GM12878 (cell line): ENCODE measurements at regions not wholly inside any gene's neighbourhood (a gene's known extent, or its start where the extent isn't known, plus 50 kb on each side); places are given as distances from the start of the nearest gene placed in this dataset.

Experiments
- BHLHE40 ChIP-seq, 2 experiments: fragments of 450-650 bp in 1 of 2; IDR thresholded peaks; 2 replicates each; pipeline ENCODE4 v1.6.1; 2011 to 2017; ENCODE audit warnings: low read depth in 2 of 2, borderline replicate concordance in 1 of 2, improper control_type of control experiment in 1 of 2, low read length in 1 of 2, mild to moderate bottlenecking in 1 of 2
- EP300 ChIP-seq, 2 experiments: fragments of 150-350 bp in 1 of 2; IDR thresholded peaks; 2 replicates each; pipeline ENCODE4 v1.6.1; 2011 to 2012; ENCODE audit warnings: low read depth in 2 of 2, low read length in 2 of 2, borderline replicate concordance in 1 of 2, improper control_type of control experiment in 1 of 2, inconsistent platforms in 1 of 2; ENCODE audit not compliant: control insufficient read depth in 1 of 2
- HDGF ChIP-seq: fragments of 450-650 bp; IDR thresholded peaks from 2 replicates; pipeline ENCODE4 v1.6.1; 2016; ENCODE audit warnings: antibody characterized with exemption
- IRF3 ChIP-seq: fragments of 450-650 bp; IDR thresholded peaks from 2 replicates; pipeline ENCODE4 v1.6.1; 2014; ENCODE audit warnings: mild to moderate bottlenecking
- PAX8 ChIP-seq: fragments of 450-650 bp; IDR thresholded peaks from 2 replicates; pipeline ENCODE4 v1.6.1; 2017; ENCODE audit warnings: mild to moderate bottlenecking, moderate library complexity
- SREBF1 ChIP-seq: IDR thresholded peaks from 2 replicates; pipeline ENCODE4 v1.6.1; 2012; ENCODE audit warnings: mild to moderate bottlenecking, low read length
- TAF1 ChIP-seq: IDR thresholded peaks from 2 replicates; pipeline ENCODE4 v1.6.1; 2011; ENCODE audit warnings: mild to moderate bottlenecking, low read depth, low read length, borderline replicate concordance
- TF ChIP-seq, protein P1 (sequence below): IDR thresholded peaks from 2 replicates; pipeline ENCODE4 v1.6.1; 2011; ENCODE audit warnings: low read depth, low read length, improper control_type of control experiment, borderline replicate concordance
- TF ChIP-seq, protein P2 (sequence below): IDR thresholded peaks from 2 replicates; pipeline ENCODE4 v1.6.1; 2012; ENCODE audit warnings: mild to moderate bottlenecking, low read depth, low read length

DNA sequence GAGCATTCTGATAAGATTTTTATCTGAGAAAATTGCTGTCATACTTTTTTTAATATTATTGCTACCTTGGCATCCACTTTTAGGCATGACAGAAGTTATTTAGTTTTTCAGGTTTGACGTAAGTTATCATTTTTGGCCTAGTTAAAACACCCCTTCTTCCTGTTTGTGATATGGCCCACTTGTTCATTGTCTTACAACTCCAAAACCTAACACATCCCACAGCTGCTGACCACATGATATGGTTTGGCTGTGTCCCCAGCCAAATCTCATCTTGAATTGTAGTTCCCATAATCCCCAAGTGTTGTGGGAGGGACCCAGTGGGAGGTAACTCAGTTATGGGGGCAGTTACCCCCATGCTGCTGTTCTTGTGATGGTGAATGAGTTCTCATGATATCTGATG lies 388.1 kb downstream of the SLC4A3 start:
- TF ChIP-seq, protein P1, sequence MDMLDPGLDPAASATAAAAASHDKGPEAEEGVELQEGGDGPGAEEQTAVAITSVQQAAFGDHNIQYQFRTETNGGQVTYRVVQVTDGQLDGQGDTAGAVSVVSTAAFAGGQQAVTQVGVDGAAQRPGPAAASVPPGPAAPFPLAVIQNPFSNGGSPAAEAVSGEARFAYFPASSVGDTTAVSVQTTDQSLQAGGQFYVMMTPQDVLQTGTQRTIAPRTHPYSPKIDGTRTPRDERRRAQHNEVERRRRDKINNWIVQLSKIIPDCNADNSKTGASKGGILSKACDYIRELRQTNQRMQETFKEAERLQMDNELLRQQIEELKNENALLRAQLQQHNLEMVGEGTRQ, result no peak
- TF ChIP-seq BHLHE40 (IDR thresholded peaks at IDR 0.05; ENCODE audit: borderline replicate concordance in 1 of 2, low read depth in 2 of 2, low read length in 1 of 2), result no peak
- TF ChIP-seq TAF1, result no peak
- TF ChIP-seq, protein P2, sequence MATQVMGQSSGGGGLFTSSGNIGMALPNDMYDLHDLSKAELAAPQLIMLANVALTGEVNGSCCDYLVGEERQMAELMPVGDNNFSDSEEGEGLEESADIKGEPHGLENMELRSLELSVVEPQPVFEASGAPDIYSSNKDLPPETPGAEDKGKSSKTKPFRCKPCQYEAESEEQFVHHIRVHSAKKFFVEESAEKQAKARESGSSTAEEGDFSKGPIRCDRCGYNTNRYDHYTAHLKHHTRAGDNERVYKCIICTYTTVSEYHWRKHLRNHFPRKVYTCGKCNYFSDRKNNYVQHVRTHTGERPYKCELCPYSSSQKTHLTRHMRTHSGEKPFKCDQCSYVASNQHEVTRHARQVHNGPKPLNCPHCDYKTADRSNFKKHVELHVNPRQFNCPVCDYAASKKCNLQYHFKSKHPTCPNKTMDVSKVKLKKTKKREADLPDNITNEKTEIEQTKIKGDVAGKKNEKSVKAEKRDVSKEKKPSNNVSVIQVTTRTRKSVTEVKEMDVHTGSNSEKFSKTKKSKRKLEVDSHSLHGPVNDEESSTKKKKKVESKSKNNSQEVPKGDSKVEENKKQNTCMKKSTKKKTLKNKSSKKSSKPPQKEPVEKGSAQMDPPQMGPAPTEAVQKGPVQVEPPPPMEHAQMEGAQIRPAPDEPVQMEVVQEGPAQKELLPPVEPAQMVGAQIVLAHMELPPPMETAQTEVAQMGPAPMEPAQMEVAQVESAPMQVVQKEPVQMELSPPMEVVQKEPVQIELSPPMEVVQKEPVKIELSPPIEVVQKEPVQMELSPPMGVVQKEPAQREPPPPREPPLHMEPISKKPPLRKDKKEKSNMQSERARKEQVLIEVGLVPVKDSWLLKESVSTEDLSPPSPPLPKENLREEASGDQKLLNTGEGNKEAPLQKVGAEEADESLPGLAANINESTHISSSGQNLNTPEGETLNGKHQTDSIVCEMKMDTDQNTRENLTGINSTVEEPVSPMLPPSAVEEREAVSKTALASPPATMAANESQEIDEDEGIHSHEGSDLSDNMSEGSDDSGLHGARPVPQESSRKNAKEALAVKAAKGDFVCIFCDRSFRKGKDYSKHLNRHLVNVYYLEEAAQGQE, result no peak
- TF ChIP-seq PAX8, result no peak
- TF ChIP-seq HDGF, result no peak
- no peak for TF ChIP-seq EP300 (IDR thresholded peaks at IDR 0.05; ENCODE audit: borderline replicate concordance in 1 of 2, control insufficient read depth in 1 of 2, low read depth in 2 of 2, low read length in 2 of 2)
- no peak for TF ChIP-seq SREBF1
- no peak for TF ChIP-seq IRF3
